K562 (cell line): ENCODE measurements at regions not wholly inside any gene's neighbourhood (a gene's known extent, or its start where the extent isn't known, plus 50 kb on each side); places are given as distances from the start of the nearest gene placed in this dataset.

ENCODE experiments used
- HDAC3 ChIP-seq: fragments of 450-650 bp; IDR thresholded peaks from 2 replicates; pipeline ENCODE4 v1.6.1; 2018; ENCODE audit warnings: borderline replicate concordance, mild to moderate bottlenecking, moderate library complexity; ENCODE audit not compliant: partially characterized antibody
- POLR2A ChIP-seq: fragments of 450-650 bp; conservative IDR thresholded peaks from 2 replicates; pipeline ENCODE4 v1.6.1; 2016
- RAD21 ChIP-seq, 2 experiments: fragments of 250-450 bp in 1 of 2; fragments of 450-650 bp in 1 of 2; sonication (Bioruptor Pico) in 1 of 2; formaldehyde crosslinking in 1 of 2; IDR thresholded peaks in 1 of 2; conservative IDR thresholded peaks in 1 of 2; 2 replicates each; pipeline versions ENCODE4 v1.4.0 to v1.8.0; 2020 to 2022; ENCODE audit warnings: mild to moderate bottlenecking in 2 of 2, moderate library complexity in 1 of 2
- SETDB1 ChIP-seq: IDR thresholded peaks from one replicate; pipeline ENCODE4 v1.6.1; 2012; ENCODE audit warnings: low read length, control low read depth, inconsistent platforms
- TFE3 ChIP-seq: fragments of 450-650 bp; formaldehyde crosslinking; IDR thresholded peaks from 2 replicates; pipeline ENCODE4 v1.4.0; 2020; ENCODE audit warnings: mild to moderate bottlenecking, mixed read lengths
- ZMIZ1 ChIP-seq, 2 experiments: fragments of 150-350 bp in 1 of 2; IDR thresholded peaks; 2 replicates each; pipeline ENCODE4 v1.6.1; 2012 to 2016; ENCODE audit warnings: low read depth in 2 of 2, low read length in 2 of 2, mild to moderate bottlenecking in 1 of 2, moderate library complexity in 1 of 2
- ZNF311 ChIP-seq: fragments of 250-450 bp; sonication (Bioruptor Pico); IDR thresholded peaks from 2 replicates; pipeline ENCODE4 v1.4.0; 2020; ENCODE audit warnings: mild to moderate bottlenecking, moderate library complexity
- ZNF395 ChIP-seq: fragments of 200-800 bp; sonication (Bioruptor generic); IDR thresholded peaks from 2 replicates; pipeline ENCODE4 v1.6.1; 2017; ENCODE audit warnings: missing genetic modification characterization, missing compliant biosample characterization

- no peak for TF ChIP-seq HDAC3
- TF ChIP-seq ZNF311 = no peak
- TF ChIP-seq TFE3 (CRISPR knock-in tag) = no peak
- no peak for TF ChIP-seq POLR2A
- TF ChIP-seq ZMIZ1 (IDR thresholded peaks at IDR 0.05; ENCODE audit: low read depth in 2 of 2, low read length in 2 of 2) = no peak
- no peak for TF ChIP-seq RAD21 (CRISPR knock-in tag; conservative IDR thresholded peaks at IDR 0.05 in 1 of 2, IDR thresholded peaks at IDR 0.05 in 1 of 2)
- TF ChIP-seq SETDB1 = no peak
- no peak for TF ChIP-seq ZNF395 (CRISPR knock-in tag)
Measured at GRCh38 chr9:68599826-68600225, 59.1 kb upstream of the TMEM252 start.
